ENCODE measurements at regions not wholly inside any gene's neighbourhood (a gene's known extent, or its start where the extent isn't known, plus 50 kb on each side); places are given as distances from the start of the nearest gene placed in this dataset.

DNA sequence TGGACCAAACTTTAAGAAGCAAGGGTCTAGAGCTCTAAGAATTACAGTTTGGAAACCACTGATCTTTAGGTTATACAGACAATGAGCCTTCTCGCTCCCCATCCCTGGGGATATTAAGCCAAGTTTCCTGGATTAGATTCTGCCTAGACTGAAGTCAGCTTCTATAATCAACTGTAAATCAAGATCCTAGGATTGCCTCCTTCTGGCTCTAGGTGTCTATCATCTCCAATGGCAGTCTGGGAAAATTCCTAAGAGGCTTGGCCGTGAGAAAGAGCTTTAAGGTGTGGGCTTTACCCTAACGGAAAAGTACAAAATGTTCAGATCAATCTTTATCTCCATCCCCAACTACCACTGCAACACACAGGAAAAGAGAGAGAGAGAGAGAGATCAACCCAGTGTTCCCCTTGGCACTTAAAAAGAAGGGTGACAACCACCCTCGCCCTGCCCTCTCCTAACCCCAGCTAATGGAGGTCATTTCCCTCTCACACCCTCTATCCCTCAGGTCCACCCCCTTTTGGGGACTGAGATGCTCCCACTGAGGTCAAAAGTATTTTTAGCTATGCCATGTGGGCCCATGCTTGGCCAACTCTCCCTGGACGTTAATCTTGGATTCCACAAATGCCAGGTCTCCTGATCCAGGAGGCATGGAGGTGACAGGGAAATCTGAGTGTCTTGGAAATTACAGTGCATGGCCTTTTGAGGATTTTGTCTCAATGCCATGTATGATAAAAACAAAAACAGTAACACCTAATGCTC is 202.8 kb upstream of the BCL6 start:
- ChIA-PET CTCF (ENCODE audit: unreplicated experiment) (interaction anchor here (1.1 to 1.6 kb wide), 3 partner anchors 28 to 208 kb away, joined by 3 to 5 read pairs (median 3); no protein-coding TSS in a partner anchor), POLR2A (interaction anchor here (0.6 to 20.4 kb wide), 19 partner anchors 7 to 810 kb away, joined by 3 to 1356 read pairs (median 74); partner anchors contain the start of gene BCL6)
- no peaks in the 10 kb centered on the region for H4K20me1 ChIP-seq (ENCODE audit: insufficient read depth, low read length)
- H3K27ac ChIP-seq (ENCODE audit: low read depth, low read length, poor library complexity, severe bottlenecking): peak overlapping the region; percentile 99
- BruUV-seq (replicated peaks): no TSS peak
- no peaks in the 10 kb centered on the region for H3K36me3 ChIP-seq (ENCODE audit: insufficient read depth, low read length)
- peaks cover 100% of the 10 kb centered on the region for H3K4me1 ChIP-seq (ENCODE audit: insufficient read depth, low read length, poor library complexity, severe bottlenecking)
- no peak for TF ChIP-seq EZH2phosphoT487 (IDR thresholded peaks at IDR 0.05; ENCODE audit: borderline replicate concordance, low read depth, low read length)
- TF ChIP-seq, protein P1, sequence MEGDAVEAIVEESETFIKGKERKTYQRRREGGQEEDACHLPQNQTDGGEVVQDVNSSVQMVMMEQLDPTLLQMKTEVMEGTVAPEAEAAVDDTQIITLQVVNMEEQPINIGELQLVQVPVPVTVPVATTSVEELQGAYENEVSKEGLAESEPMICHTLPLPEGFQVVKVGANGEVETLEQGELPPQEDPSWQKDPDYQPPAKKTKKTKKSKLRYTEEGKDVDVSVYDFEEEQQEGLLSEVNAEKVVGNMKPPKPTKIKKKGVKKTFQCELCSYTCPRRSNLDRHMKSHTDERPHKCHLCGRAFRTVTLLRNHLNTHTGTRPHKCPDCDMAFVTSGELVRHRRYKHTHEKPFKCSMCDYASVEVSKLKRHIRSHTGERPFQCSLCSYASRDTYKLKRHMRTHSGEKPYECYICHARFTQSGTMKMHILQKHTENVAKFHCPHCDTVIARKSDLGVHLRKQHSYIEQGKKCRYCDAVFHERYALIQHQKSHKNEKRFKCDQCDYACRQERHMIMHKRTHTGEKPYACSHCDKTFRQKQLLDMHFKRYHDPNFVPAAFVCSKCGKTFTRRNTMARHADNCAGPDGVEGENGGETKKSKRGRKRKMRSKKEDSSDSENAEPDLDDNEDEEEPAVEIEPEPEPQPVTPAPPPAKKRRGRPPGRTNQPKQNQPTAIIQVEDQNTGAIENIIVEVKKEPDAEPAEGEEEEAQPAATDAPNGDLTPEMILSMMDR (conservative IDR thresholded peaks at IDR 0.05; ENCODE audit: low read length): no peak
- peaks cover 36% of the 10 kb centered on the region; the same call in 1 of the 2 replicates for H3K79me2 ChIP-seq (ENCODE audit: insufficient read depth, low read depth, low read length)
- H2AFZ ChIP-seq (ENCODE audit: low read length): no peak overlapping the region
- H3K4me3 ChIP-seq (ENCODE audit: low read depth, low read length, poor library complexity, severe bottlenecking): no peak overlapping the region
- H3K9me2 ChIP-seq (ENCODE audit: insufficient read depth, low read length): no peaks in the 10 kb centered on the region
- intact Hi-C loops (cut with micrococcal nuclease; ENCODE audit: unreplicated experiment): loop anchor here (10.0 kb wide), 1 partner anchor 807 kb away; no protein-coding TSS in a partner anchor
- H3K9me3 ChIP-seq (ENCODE audit: low read length): no peaks in the 10 kb centered on the region
- peak overlapping the region; percentile 95 for H3K4me2 ChIP-seq (ENCODE audit: low read length)
- DNase-seq (ENCODE audit: low spot score): no peak

DNA sequence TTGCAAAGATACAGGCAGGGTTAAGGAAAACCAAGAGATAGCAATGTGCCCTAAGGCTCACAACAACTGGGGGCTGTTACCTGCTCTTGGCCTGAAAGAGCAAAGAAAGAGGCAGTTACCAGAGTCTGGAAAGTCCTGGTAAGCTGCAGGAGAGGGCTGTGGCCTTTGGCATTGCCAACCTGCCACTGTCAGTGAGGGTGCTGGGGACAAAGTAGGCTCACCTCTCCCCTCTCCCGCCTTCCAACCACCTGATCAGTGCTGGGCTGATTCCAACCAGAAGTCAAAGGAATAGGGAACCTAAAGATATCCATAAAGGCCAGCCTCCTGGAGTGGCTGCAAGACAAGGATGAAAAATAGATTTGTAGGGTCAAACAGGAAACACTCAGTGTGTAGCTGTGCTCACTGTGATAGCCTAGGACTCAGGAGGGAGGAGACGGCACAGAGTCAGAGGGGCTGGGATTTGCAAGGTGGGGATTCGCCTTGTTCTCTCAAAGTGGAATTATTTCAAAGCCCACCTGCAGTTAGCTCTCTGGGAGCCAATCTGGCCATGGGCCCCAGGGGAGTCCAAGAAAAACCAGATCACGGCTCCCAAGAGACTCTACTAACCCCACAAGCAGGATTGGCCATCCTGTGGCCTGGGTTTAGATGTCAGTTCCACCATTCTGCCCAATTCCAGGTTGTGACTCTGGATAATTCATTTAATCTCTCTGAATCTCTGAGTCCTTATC is 204.0 kb upstream of the BCL6 start:
- Histone ChIP-seq H3K9me3 (ENCODE audit: low read length) (no peaks in the 10 kb centered on the region), H3K79me2 (ENCODE audit: insufficient read depth, low read depth, low read length) (peaks cover 25% of the 10 kb centered on the region; the same call in 1 of the 2 replicates), H3K36me3 (ENCODE audit: insufficient read depth, low read length) (no peaks in the 10 kb centered on the region), H3K9me2 (ENCODE audit: insufficient read depth, low read length) (no peaks in the 10 kb centered on the region), H3K27ac (ENCODE audit: low read depth, low read length, poor library complexity, severe bottlenecking) (peak overlapping the region; percentile 99), H3K4me2 (ENCODE audit: low read length) (peak overlapping the region; percentile 95), H3K4me1 (ENCODE audit: insufficient read depth, low read length, poor library complexity, severe bottlenecking) (peaks cover 100% of the 10 kb centered on the region), H4K20me1 (ENCODE audit: insufficient read depth, low read length) (no peaks in the 10 kb centered on the region), H3K4me3 (ENCODE audit: low read depth, low read length, poor library complexity, severe bottlenecking) (no peak overlapping the region), H2AFZ (ENCODE audit: low read length) (peak overlapping the region; percentile 2; the same call in 1 of the 2 replicates)
- CTCF ChIA-PET (ENCODE audit: unreplicated experiment): interaction anchor here (0.6 to 1.8 kb wide), 5 partner anchors 10 to 1005 kb away, joined by 3 to 9 read pairs (median 3); partner anchors contain the start of gene BCL6
- TF ChIP-seq, protein P1 (conservative IDR thresholded peaks at IDR 0.05; ENCODE audit: low read length): no peak
- TF ChIP-seq EZH2phosphoT487 (IDR thresholded peaks at IDR 0.05; ENCODE audit: borderline replicate concordance, low read depth, low read length): no peak
- no TSS peak for BruUV-seq (replicated peaks)
- POLR2A ChIA-PET: interaction anchor here (0.9 to 20.4 kb wide), 18 partner anchors 6 to 808 kb away, joined by 3 to 1356 read pairs (median 80); partner anchors contain the start of gene BCL6
- no peak for DNase-seq (ENCODE audit: low spot score)
- intact Hi-C loops (cut with micrococcal nuclease; ENCODE audit: unreplicated experiment): loop anchor here (10.0 kb wide), 1 partner anchor 806 kb away; no protein-coding TSS in a partner anchor
